ENCODE measurements at regions not wholly inside any gene's neighbourhood (a gene's known extent, or its start where the extent isn't known, plus 50 kb on each side); places are given as distances from the start of the nearest gene placed in this dataset.
"Not testable (repeated sequence)": the region's sequence is repeated elsewhere in the genome, so short reads cannot be mapped to it uniquely, and the experiment has no call there.

DNA sequence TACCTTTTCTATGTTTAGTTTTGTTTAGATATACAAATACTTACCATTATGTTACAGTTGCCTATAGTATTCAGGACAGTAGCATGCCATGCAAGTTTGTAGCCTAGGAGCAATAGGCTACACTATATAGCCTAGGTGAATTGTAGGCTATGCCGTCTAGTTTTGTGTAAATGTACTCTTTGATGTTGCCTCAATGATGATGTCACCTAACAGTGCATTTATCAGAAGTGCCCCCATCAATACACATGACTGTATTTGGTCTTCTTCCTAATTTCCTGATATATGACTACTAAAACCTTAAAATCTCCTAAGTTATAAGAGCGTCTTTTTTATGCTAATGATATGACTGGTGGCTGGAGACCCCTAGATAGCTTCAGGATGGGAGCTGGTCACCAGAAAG is 394.4 kb upstream of the STXBP6 start (continued):
- TF ChIP-seq ZSCAN29 (IDR thresholded peaks at IDR 0.05) (no peak), ZNF263 (CRISPR knock-in tag; IDR thresholded peaks at IDR 0.05; ENCODE audit: borderline replicate concordance) (no peak), ZNF280B (CRISPR knock-in tag; IDR thresholded peaks at IDR 0.05) (no peak)

DNA sequence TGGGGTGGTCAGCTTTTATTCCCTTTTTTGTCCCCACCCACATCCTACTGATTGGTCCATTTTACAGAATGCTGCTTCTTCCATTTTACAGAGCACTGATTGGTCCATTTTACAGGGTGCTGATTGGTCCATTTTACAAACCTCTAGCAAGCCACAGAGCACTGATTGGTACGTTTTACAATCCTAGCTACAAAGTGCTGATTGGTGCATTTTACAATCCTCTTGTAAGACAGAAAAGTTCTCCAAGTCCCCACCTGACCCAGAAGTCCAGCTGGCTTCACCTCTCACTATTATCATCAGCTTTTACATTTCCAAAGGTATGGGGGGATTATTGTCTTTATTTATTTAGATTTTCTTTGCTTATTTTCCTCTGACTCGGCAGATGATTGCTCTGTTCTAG is 390.4 kb upstream of the STXBP6 start:
- DNase-seq (ENCODE audit: extremely low read depth in 1 of 4, low spot score in 3 of 4); H2AFZ ChIP-seq (ENCODE audit: low read depth, low read length); H3K9ac ChIP-seq (ENCODE audit: insufficient read depth in 1 of 2, low read depth in 2 of 2, low read length in 2 of 2); H3K9me1 ChIP-seq (ENCODE audit: control insufficient read depth, insufficient read depth, low read length); H3K27me3 ChIP-seq (ENCODE audit: control insufficient read depth in 2 of 2, insufficient read depth in 2 of 2, low read length in 2 of 2); H3K79me2 ChIP-seq (ENCODE audit: control insufficient read depth, insufficient read depth, low read length); H3K4me2 ChIP-seq (ENCODE audit: insufficient read depth, low read length); BruUV-seq (replicated peaks); FAIRE-seq; H3K9me3 ChIP-seq (replicated peaks; ENCODE audit: control insufficient read depth, insufficient read depth, low read depth, low read length); ATAC-seq; H3K4me1 ChIP-seq (replicated peaks in 1 of 2; ENCODE audit: control insufficient read depth in 2 of 2, insufficient read depth in 2 of 2, low read length in 2 of 2); H4K20me1 ChIP-seq (replicated peaks; ENCODE audit: control insufficient read depth, insufficient read depth, low read length); intact Hi-C loops (cut with micrococcal nuclease); in situ Hi-C loops (cut with MboI); H3K36me3 ChIP-seq (ENCODE audit: control insufficient read depth, insufficient read depth, low read length); POLR2A ChIA-PET; H3K4me3 ChIP-seq; CTCF ChIA-PET (ENCODE audit: low intra/inter-chr PET ratio); H3K27ac ChIP-seq (ENCODE audit: extremely low read depth, low read depth, low read length): not testable (repeated sequence)
- 0% methylated on average over 1 of the region's 2 CpGs for WGBS (ENCODE audit: insufficient coverage, low coverage, missing lambda C conversion rate)

DNA sequence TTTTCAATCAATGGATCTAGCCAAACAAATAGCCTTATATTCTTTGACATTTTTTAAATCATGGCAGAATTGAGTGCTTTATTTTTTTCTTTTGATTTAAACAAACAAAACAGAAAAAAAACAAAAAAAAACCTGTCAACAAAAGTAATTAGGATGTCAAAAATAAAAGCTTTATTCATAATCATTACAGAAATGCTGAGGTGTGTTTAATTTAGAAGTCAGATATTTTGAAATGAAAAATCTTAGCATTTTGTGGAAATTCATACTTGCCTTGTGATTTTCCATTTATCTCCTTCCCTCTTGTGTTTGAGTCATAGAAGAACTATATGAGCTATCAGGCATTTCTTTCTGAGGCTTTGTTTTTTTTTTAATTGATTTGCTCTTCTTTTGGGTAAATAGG is 387.0 kb upstream of the STXBP6 start:
- DNase-seq (ENCODE audit: extremely low read depth in 1 of 4, low spot score in 3 of 4) (no peak), FAIRE-seq (no peak), ATAC-seq (no peak)
- TF ChIP-seq EWSR1 (IDR thresholded peaks at IDR 0.05; ENCODE audit: borderline replicate concordance, low read depth, partially characterized antibody) (no peak), ZBTB8A (IDR thresholded peaks at IDR 0.05; ENCODE audit: partially characterized antibody) (no peak), RAD21 (CRISPR knock-in tag; conservative IDR thresholded peaks at IDR 0.05 in 1 of 2, IDR thresholded peaks at IDR 0.05 in 1 of 2) (no peak), ZNF561 (CRISPR knock-in tag; conservative IDR thresholded peaks at IDR 0.05) (no peak), CBX1 (IDR thresholded peaks at IDR 0.05; ENCODE audit: low read depth) (no peak), FOXJ2 (tag; IDR thresholded peaks at IDR 0.05) (no peak)
- H3K4me3 ChIP-seq, result no peak overlapping the region
- no peaks in the 10 kb centered on the region for H3K27me3 ChIP-seq (ENCODE audit: control insufficient read depth in 2 of 2, insufficient read depth in 2 of 2, low read length in 2 of 2)
- no peaks in the 10 kb centered on the region for H3K4me1 ChIP-seq (replicated peaks in 1 of 2; ENCODE audit: control insufficient read depth in 2 of 2, insufficient read depth in 2 of 2, low read length in 2 of 2)
- ChIA-PET CTCF (ENCODE audit: low intra/inter-chr PET ratio) (no interaction called here), POLR2A (no interaction called here)
- H3K9me3 ChIP-seq (replicated peaks; ENCODE audit: control insufficient read depth, insufficient read depth, low read depth, low read length), result no peaks in the 10 kb centered on the region
- H3K36me3 ChIP-seq (ENCODE audit: control insufficient read depth, insufficient read depth, low read length), result no peaks in the 10 kb centered on the region
- in situ Hi-C loops (cut with MboI) (no loop called here), intact Hi-C loops (cut with micrococcal nuclease) (no loop called here)
- H4K20me1 ChIP-seq (replicated peaks; ENCODE audit: control insufficient read depth, insufficient read depth, low read length), result no peaks in the 10 kb centered on the region
- no peaks in the 10 kb centered on the region for H3K9me1 ChIP-seq (ENCODE audit: control insufficient read depth, insufficient read depth, low read length)
- no TSS peak for BruUV-seq (replicated peaks)
- no peak overlapping the region for H3K4me2 ChIP-seq (ENCODE audit: insufficient read depth, low read length)
- no peaks in the 10 kb centered on the region for H3K79me2 ChIP-seq (ENCODE audit: control insufficient read depth, insufficient read depth, low read length)
- no peak overlapping the region for H3K9ac ChIP-seq (ENCODE audit: insufficient read depth in 1 of 2, low read depth in 2 of 2, low read length in 2 of 2)
- no peak overlapping the region for H3K27ac ChIP-seq (ENCODE audit: extremely low read depth, low read depth, low read length)
- H2AFZ ChIP-seq (ENCODE audit: low read depth, low read length), result no peak overlapping the region

All from K562 (cell line).